Brain microvascular endothelial cell (primary cell): ENCODE measurements at regions not wholly inside any gene's neighbourhood (a gene's known extent, or its start where the extent isn't known, plus 50 kb on each side); places are given as distances from the start of the nearest gene placed in this dataset.

ENCODE experiments used
- DNase-seq: peaks from one replicate; pipeline ENCODE4 v3.0.0-alpha.2; 2020
- H3K27ac ChIP-seq: fragments of 250-450 bp; sonication (Bioruptor Pico); 2 replicates; pipeline ENCODE4 v1.5.1; 2020; ENCODE audit warnings: mild to moderate bottlenecking, moderate library complexity
- H3K27me3 ChIP-seq: fragments of 250-450 bp; sonication (Bioruptor Pico); replicated peaks from 2 replicates; pipeline ENCODE4 v1.5.1; 2020; ENCODE audit warnings: mild to moderate bottlenecking
- H3K36me3 ChIP-seq: fragments of 250-450 bp; sonication (Bioruptor Pico); replicated peaks from 2 replicates; pipeline ENCODE4 v1.5.1; 2020; ENCODE audit warnings: mild to moderate bottlenecking
- H3K4me3 ChIP-seq: 2 replicates; pipeline ENCODE4 v1.5.1; 2011; ENCODE audit warnings: low read depth, mild to moderate bottlenecking, control low read depth, low read length, moderate library complexity
- CTCF ChIP-seq: IDR thresholded peaks from 2 replicates; pipeline ENCODE4 v1.5.1; 2011; ENCODE audit warnings: low read depth, mild to moderate bottlenecking, moderate library complexity, low read length, control low read depth, inconsistent platforms; ENCODE audit errors: missing control alignments
- in situ Hi-C: cut with HindIII; loops from 2 replicates; pipeline ENCODE4 v1.10.0; 2017; ENCODE audit warnings: low sequenced_read_pairs, low pct_ligation_motif_present

GRCh38 chr2:18986046-18986445 is 372.4 kb downstream of the OSR1 start:
- no peak overlapping the region for H3K27ac ChIP-seq
- no peak for TF ChIP-seq CTCF
- no peak for DNase-seq
- no peaks in the 10 kb centered on the region for H3K27me3 ChIP-seq
- in situ Hi-C loops: no loop called here
- no peaks in the 10 kb centered on the region for H3K36me3 ChIP-seq
- no peak overlapping the region for H3K4me3 ChIP-seq

GRCh38 chr2:18980786-18981430 is 377.5 kb downstream of the OSR1 start:
- no peak for DNase-seq
- Histone ChIP-seq H3K36me3 (no peaks in the 10 kb centered on the region), H3K4me3 (no peak overlapping the region), H3K27ac (no peak overlapping the region), H3K27me3 (no peaks in the 10 kb centered on the region)
- in situ Hi-C loops: no loop called here
- no peak for TF ChIP-seq CTCF

- DNase-seq: no peak
- no peaks in the 10 kb centered on the region for H3K36me3 ChIP-seq
Observed at GRCh38 chr2:18980104-18980785, 378.2 kb downstream of the OSR1 start.

GRCh38 chr2:18977409-18977808 is 381.0 kb downstream of the OSR1 start:
- DNase-seq: no peak
- in situ Hi-C loops: no loop called here
- TF ChIP-seq CTCF: no peak
- no peak overlapping the region for H3K27ac ChIP-seq
- no peaks in the 10 kb centered on the region for H3K27me3 ChIP-seq
- no peaks in the 10 kb centered on the region for H3K36me3 ChIP-seq
- no peak overlapping the region for H3K4me3 ChIP-seq

More at GRCh38 chr2:18980104-18980785, 378.2 kb downstream of the OSR1 start:
- Histone ChIP-seq H3K4me3 (no peak overlapping the region), H3K27ac (no peak overlapping the region), H3K27me3 (no peaks in the 10 kb centered on the region)
- in situ Hi-C loops: no loop called here
- no peak for TF ChIP-seq CTCF

- no peaks in the 10 kb centered on the region for H3K27me3 ChIP-seq
- DNase-seq: peak; percentile 82
- in situ Hi-C loops: no loop called here
- TF ChIP-seq CTCF: no peak
- H3K36me3 ChIP-seq: no peaks in the 10 kb centered on the region
- peak overlapping the region; percentile 16 for H3K27ac ChIP-seq
- H3K4me3 ChIP-seq: no peak overlapping the region
Observed at GRCh38 chr2:18976168-18976961, 382.1 kb downstream of the OSR1 start.
